ENCODE measurements at regions not wholly inside any gene's neighbourhood (a gene's known extent, or its start where the extent isn't known, plus 50 kb on each side); places are given as distances from the start of the nearest gene placed in this dataset.

- no peaks in the 10 kb centered on the region for H3K27me3 Mint-ChIP-seq
- intact Hi-C loops (cut with micrococcal nuclease) = no loop called here
Observed at GRCh38 chr21:16115461-16115860, 385.7 kb downstream of the USP25 start.

GRCh38 chr21:16116069-16116468 is 386.3 kb downstream of the USP25 start:
- DNase-seq (no peak), ATAC-seq (no peak)
- no peak overlapping the region for H3K27ac Mint-ChIP-seq
- H3K27me3 Mint-ChIP-seq = no peaks in the 10 kb centered on the region
- no peaks in the 10 kb centered on the region for H3K4me1 Mint-ChIP-seq (ENCODE audit: low read depth)
- no peaks in the 10 kb centered on the region for H3K36me3 Mint-ChIP-seq (ENCODE audit: low read depth)
- no peak overlapping the region for H3K4me3 Mint-ChIP-seq
- POLR2A ChIA-PET = no interaction called here
- H3K9me3 Mint-ChIP-seq = peaks cover 2% of the 10 kb centered on the region
- TF ChIP-seq, protein P1, sequence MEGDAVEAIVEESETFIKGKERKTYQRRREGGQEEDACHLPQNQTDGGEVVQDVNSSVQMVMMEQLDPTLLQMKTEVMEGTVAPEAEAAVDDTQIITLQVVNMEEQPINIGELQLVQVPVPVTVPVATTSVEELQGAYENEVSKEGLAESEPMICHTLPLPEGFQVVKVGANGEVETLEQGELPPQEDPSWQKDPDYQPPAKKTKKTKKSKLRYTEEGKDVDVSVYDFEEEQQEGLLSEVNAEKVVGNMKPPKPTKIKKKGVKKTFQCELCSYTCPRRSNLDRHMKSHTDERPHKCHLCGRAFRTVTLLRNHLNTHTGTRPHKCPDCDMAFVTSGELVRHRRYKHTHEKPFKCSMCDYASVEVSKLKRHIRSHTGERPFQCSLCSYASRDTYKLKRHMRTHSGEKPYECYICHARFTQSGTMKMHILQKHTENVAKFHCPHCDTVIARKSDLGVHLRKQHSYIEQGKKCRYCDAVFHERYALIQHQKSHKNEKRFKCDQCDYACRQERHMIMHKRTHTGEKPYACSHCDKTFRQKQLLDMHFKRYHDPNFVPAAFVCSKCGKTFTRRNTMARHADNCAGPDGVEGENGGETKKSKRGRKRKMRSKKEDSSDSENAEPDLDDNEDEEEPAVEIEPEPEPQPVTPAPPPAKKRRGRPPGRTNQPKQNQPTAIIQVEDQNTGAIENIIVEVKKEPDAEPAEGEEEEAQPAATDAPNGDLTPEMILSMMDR (IDR thresholded peaks at IDR 0.05) = no peak
- CTCF ChIA-PET = interaction anchor here (0.9 kb wide), 1 partner anchor 35 kb away, joined by 3 read pairs; no protein-coding TSS in a partner anchor
- intact Hi-C loops (cut with micrococcal nuclease) = no loop called here

More at GRCh38 chr21:16115461-16115860, 385.7 kb downstream of the USP25 start:
- POLR2A ChIA-PET = no interaction called here
- DNase-seq (no peak), ATAC-seq (no peak)
- Mint-ChIP-seq H3K9me3 (peaks cover 2% of the 10 kb centered on the region), H3K4me1 (ENCODE audit: low read depth) (no peaks in the 10 kb centered on the region), H3K36me3 (ENCODE audit: low read depth) (no peaks in the 10 kb centered on the region), H3K27ac (no peak overlapping the region), H3K4me3 (no peak overlapping the region)
- TF ChIP-seq, protein P1 (IDR thresholded peaks at IDR 0.05) = no peak
- CTCF ChIA-PET = no interaction called here

DNA sequence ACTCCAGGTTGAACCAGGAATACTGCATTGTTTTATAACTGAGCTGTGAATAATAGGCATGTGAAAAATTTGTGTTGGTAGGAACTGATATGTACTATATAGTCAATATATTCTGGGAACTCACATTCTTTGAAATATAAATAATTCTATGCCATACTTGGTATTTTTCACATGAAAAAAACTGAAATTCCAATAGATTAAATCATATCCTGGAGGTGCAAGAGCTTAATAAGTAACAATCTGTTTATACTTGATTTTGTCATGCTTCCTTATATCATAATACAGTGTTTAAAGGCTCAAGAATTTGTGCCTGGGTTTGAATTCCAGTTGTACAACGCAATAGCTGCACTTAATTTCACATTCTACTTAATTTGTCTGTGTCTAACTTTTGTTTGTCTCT is 387.0 kb downstream of the USP25 start:
- Mint-ChIP-seq H3K27me3 (no peaks in the 10 kb centered on the region), H3K9me3 (peaks cover 2% of the 10 kb centered on the region), H3K36me3 (ENCODE audit: low read depth) (no peaks in the 10 kb centered on the region), H3K4me3 (no peak overlapping the region), H3K4me1 (ENCODE audit: low read depth) (no peaks in the 10 kb centered on the region), H3K27ac (no peak overlapping the region)
- DNase-seq (no peak), ATAC-seq (no peak)
- ChIA-PET CTCF (interaction anchor here (0.6 to 0.9 kb wide), 2 partner anchors 35 to 343 kb away, joined by 3 read pairs; no protein-coding TSS in a partner anchor), POLR2A (no interaction called here)
- intact Hi-C loops (cut with micrococcal nuclease) = no loop called here
- TF ChIP-seq, protein P1 (IDR thresholded peaks at IDR 0.05) = no peak

GRCh38 chr21:16117331-16117730 is 387.5 kb downstream of the USP25 start:
- H3K9me3 Mint-ChIP-seq = peaks cover 2% of the 10 kb centered on the region
- DNase-seq (no peak), ATAC-seq (no peak)
- H3K27ac Mint-ChIP-seq = no peak overlapping the region
- ChIA-PET POLR2A (no interaction called here), CTCF (interaction anchor here (0.6 kb wide), 1 partner anchor 343 kb away, joined by 3 read pairs; no protein-coding TSS in a partner anchor)
- no peak overlapping the region for H3K4me3 Mint-ChIP-seq
- no peaks in the 10 kb centered on the region for H3K27me3 Mint-ChIP-seq
- no peaks in the 10 kb centered on the region for H3K4me1 Mint-ChIP-seq (ENCODE audit: low read depth)
- TF ChIP-seq, protein P1 (IDR thresholded peaks at IDR 0.05) = no peak
- H3K36me3 Mint-ChIP-seq (ENCODE audit: low read depth) = no peaks in the 10 kb centered on the region
- intact Hi-C loops (cut with micrococcal nuclease) = no loop called here

GRCh38 chr21:16117851-16118590 is 388.2 kb downstream of the USP25 start:
- Mint-ChIP-seq H3K9me3 (peaks cover 2% of the 10 kb centered on the region), H3K36me3 (ENCODE audit: low read depth) (no peaks in the 10 kb centered on the region), H3K4me3 (no peak overlapping the region), H3K4me1 (ENCODE audit: low read depth) (no peaks in the 10 kb centered on the region), H3K27me3 (no peaks in the 10 kb centered on the region), H3K27ac (no peak overlapping the region)
- ATAC-seq (no peak), DNase-seq (no peak)
- TF ChIP-seq, protein P1 (IDR thresholded peaks at IDR 0.05) = no peak
- POLR2A ChIA-PET = no interaction called here
- CTCF ChIA-PET = no interaction called here
- intact Hi-C loops (cut with micrococcal nuclease) = no loop called here
